ENCODE measurements at regions not wholly inside any gene's neighbourhood (a gene's known extent, or its start where the extent isn't known, plus 50 kb on each side); places are given as distances from the start of the nearest gene placed in this dataset.

- H3K4me3 ChIP-seq (ENCODE audit: low read depth, low read length): no peak overlapping the region
- no peak for TF ChIP-seq CTCF (IDR thresholded peaks at IDR 0.05; ENCODE audit: control insufficient read depth, extremely low read depth, insufficient read depth)
- DNase-seq (ENCODE audit: low read depth): no peak
Measured at GRCh38 chr5:14066326-14066725, 76.8 kb upstream of the TRIO start.

- no peak overlapping the region for H3K4me3 ChIP-seq (ENCODE audit: low read depth, low read length)
- no peak for DNase-seq (ENCODE audit: low read depth)
Measured at GRCh38 chr5:14064841-14065240, 78.3 kb upstream of the TRIO start.

GRCh38 chr5:14063691-14064090, 79.5 kb upstream of the TRIO start:
- H3K4me3 ChIP-seq (ENCODE audit: low read depth, low read length): no peak overlapping the region
- TF ChIP-seq CTCF (IDR thresholded peaks at IDR 0.05; ENCODE audit: control insufficient read depth, extremely low read depth, insufficient read depth): no peak
- no peak for DNase-seq (ENCODE audit: low read depth)

More at GRCh38 chr5:14064841-14065240, 78.3 kb upstream of the TRIO start:
- TF ChIP-seq CTCF (IDR thresholded peaks at IDR 0.05; ENCODE audit: control insufficient read depth, extremely low read depth, insufficient read depth): no peak

- no peak for DNase-seq (ENCODE audit: low read depth)
- TF ChIP-seq CTCF (IDR thresholded peaks at IDR 0.05; ENCODE audit: control insufficient read depth, extremely low read depth, insufficient read depth): no peak
- no peak overlapping the region for H3K4me3 ChIP-seq (ENCODE audit: low read depth, low read length)
Measured at GRCh38 chr5:14063138-14063537, 80.0 kb upstream of the TRIO start.

- no peak for TF ChIP-seq CTCF (IDR thresholded peaks at IDR 0.05; ENCODE audit: control insufficient read depth, extremely low read depth, insufficient read depth)
- H3K4me3 ChIP-seq (ENCODE audit: low read depth, low read length): no peak overlapping the region
- no peak for DNase-seq (ENCODE audit: low read depth)
Measured at GRCh38 chr5:14062178-14062577, 81.0 kb upstream of the TRIO start.

GRCh38 chr5:14061106-14061505, 82.0 kb upstream of the TRIO start:
- no peak for TF ChIP-seq CTCF (IDR thresholded peaks at IDR 0.05; ENCODE audit: control insufficient read depth, extremely low read depth, insufficient read depth)
- no peak for DNase-seq (ENCODE audit: low read depth)
- H3K4me3 ChIP-seq (ENCODE audit: low read depth, low read length): no peak overlapping the region

- no peak for TF ChIP-seq CTCF (IDR thresholded peaks at IDR 0.05; ENCODE audit: control insufficient read depth, extremely low read depth, insufficient read depth)
- no peak for DNase-seq (ENCODE audit: low read depth)
- no peak overlapping the region for H3K4me3 ChIP-seq (ENCODE audit: low read depth, low read length)
Measured at GRCh38 chr5:14060218-14060617, 82.9 kb upstream of the TRIO start.
